Mononuclear cell (primary cell): ENCODE measurements at regions not wholly inside any gene's neighbourhood (a gene's known extent, or its start where the extent isn't known, plus 50 kb on each side); places are given as distances from the start of the nearest gene placed in this dataset.

Source experiments
- H3K27me3 ChIP-seq: 2 replicates; pipeline ENCODE4 v1.6.0; 2011; ENCODE audit warnings: low read length, control low read depth; ENCODE audit not compliant: insufficient read depth
- H3K4me1 ChIP-seq: 2 replicates; pipeline ENCODE4 v1.5.1; 2011; ENCODE audit warnings: mild to moderate bottlenecking, low read length, control low read depth; ENCODE audit not compliant: insufficient read depth
- H3K4me3 ChIP-seq: 2 replicates; pipeline ENCODE4 v1.5.1; 2011; ENCODE audit warnings: mild to moderate bottlenecking, low read length, moderate library complexity
- H3K9me3 ChIP-seq: 2 replicates; pipeline ENCODE4 v1.5.1; 2011; ENCODE audit warnings: low read depth, mild to moderate bottlenecking, control low read depth, low read length

- no peaks in the 10 kb centered on the region for H3K27me3 ChIP-seq
- H3K4me3 ChIP-seq: no peak overlapping the region
- no peaks in the 10 kb centered on the region for H3K9me3 ChIP-seq
- H3K4me1 ChIP-seq: no peaks in the 10 kb centered on the region
Measured at GRCh38 chr16:73237601-73238000, 189.7 kb upstream of the ZFHX3 start.

- Histone ChIP-seq H3K4me3 (no peak overlapping the region), H3K4me1 (no peaks in the 10 kb centered on the region), H3K27me3 (no peaks in the 10 kb centered on the region), H3K9me3 (no peaks in the 10 kb centered on the region)
Measured at GRCh38 chr16:73234496-73234895, 186.6 kb upstream of the ZFHX3 start.

GRCh38 chr16:73233846-73234424 is 186.0 kb upstream of the ZFHX3 start:
- H3K9me3 ChIP-seq: no peaks in the 10 kb centered on the region
- H3K4me1 ChIP-seq: no peaks in the 10 kb centered on the region
- no peak overlapping the region for H3K4me3 ChIP-seq
- H3K27me3 ChIP-seq: no peaks in the 10 kb centered on the region

- no peaks in the 10 kb centered on the region for H3K4me1 ChIP-seq
- no peaks in the 10 kb centered on the region for H3K9me3 ChIP-seq
- no peak overlapping the region for H3K4me3 ChIP-seq
- H3K27me3 ChIP-seq: no peaks in the 10 kb centered on the region
Measured at GRCh38 chr16:73233329-73233765, 185.4 kb upstream of the ZFHX3 start.

- H3K9me3 ChIP-seq: no peaks in the 10 kb centered on the region
- H3K27me3 ChIP-seq: no peaks in the 10 kb centered on the region
- H3K4me3 ChIP-seq: no peak overlapping the region
- no peaks in the 10 kb centered on the region for H3K4me1 ChIP-seq
Measured at GRCh38 chr16:73232555-73233328, 184.8 kb upstream of the ZFHX3 start.

GRCh38 chr16:73231944-73232554 is 184.1 kb upstream of the ZFHX3 start:
- Histone ChIP-seq H3K4me3 (no peak overlapping the region), H3K9me3 (no peaks in the 10 kb centered on the region), H3K4me1 (no peaks in the 10 kb centered on the region), H3K27me3 (no peaks in the 10 kb centered on the region)

- H3K27me3 ChIP-seq: no peaks in the 10 kb centered on the region
- H3K4me3 ChIP-seq: no peak overlapping the region
- no peaks in the 10 kb centered on the region for H3K9me3 ChIP-seq
- H3K4me1 ChIP-seq: no peaks in the 10 kb centered on the region
Measured at GRCh38 chr16:73231379-73231778, 183.5 kb upstream of the ZFHX3 start.

- Histone ChIP-seq H3K9me3 (no peaks in the 10 kb centered on the region), H3K4me3 (no peak overlapping the region), H3K27me3 (no peaks in the 10 kb centered on the region), H3K4me1 (no peaks in the 10 kb centered on the region)
Measured at GRCh38 chr16:73230651-73231050, 182.7 kb upstream of the ZFHX3 start.

GRCh38 chr16:73228649-73229048 is 180.7 kb upstream of the ZFHX3 start:
- Histone ChIP-seq H3K27me3 (no peaks in the 10 kb centered on the region), H3K4me3 (no peak overlapping the region), H3K9me3 (no peaks in the 10 kb centered on the region), H3K4me1 (no peaks in the 10 kb centered on the region)

- Histone ChIP-seq H3K4me1 (no peaks in the 10 kb centered on the region), H3K9me3 (no peaks in the 10 kb centered on the region), H3K4me3 (no peak overlapping the region), H3K27me3 (no peaks in the 10 kb centered on the region)
Measured at GRCh38 chr16:73226675-73227074, 178.7 kb upstream of the ZFHX3 start.

GRCh38 chr16:73225983-73226382 is 178.1 kb upstream of the ZFHX3 start:
- Histone ChIP-seq H3K9me3 (no peaks in the 10 kb centered on the region), H3K27me3 (no peaks in the 10 kb centered on the region), H3K4me3 (no peak overlapping the region), H3K4me1 (no peaks in the 10 kb centered on the region)

- Histone ChIP-seq H3K4me3 (no peak overlapping the region), H3K4me1 (no peaks in the 10 kb centered on the region), H3K9me3 (no peaks in the 10 kb centered on the region), H3K27me3 (no peaks in the 10 kb centered on the region)
Measured at GRCh38 chr16:73220836-73221235, 172.9 kb upstream of the ZFHX3 start.

GRCh38 chr16:73219176-73219575 is 171.2 kb upstream of the ZFHX3 start:
- H3K27me3 ChIP-seq: no peaks in the 10 kb centered on the region
- H3K4me1 ChIP-seq: no peaks in the 10 kb centered on the region
- no peaks in the 10 kb centered on the region for H3K9me3 ChIP-seq
- H3K4me3 ChIP-seq: no peak overlapping the region

- no peaks in the 10 kb centered on the region for H3K27me3 ChIP-seq
- no peaks in the 10 kb centered on the region for H3K9me3 ChIP-seq
- H3K4me3 ChIP-seq: no peak overlapping the region
- no peaks in the 10 kb centered on the region for H3K4me1 ChIP-seq
Measured at GRCh38 chr16:73217654-73218053, 169.7 kb upstream of the ZFHX3 start.

- no peaks in the 10 kb centered on the region for H3K9me3 ChIP-seq
- H3K27me3 ChIP-seq: no peaks in the 10 kb centered on the region
- H3K4me3 ChIP-seq: no peak overlapping the region
- H3K4me1 ChIP-seq: no peaks in the 10 kb centered on the region
Measured at GRCh38 chr16:73216932-73217331, 169.0 kb upstream of the ZFHX3 start.
